Activated CD8-positive, alpha-beta T cell treated with anti-CD3 and anti-CD28 coated beads, Interleukin-2, amount 10 ng/mL, durations not matched to agents 7 days and 5 days (primary cell): ENCODE measurements at regions not wholly inside any gene's neighbourhood (a gene's known extent, or its start where the extent isn't known, plus 50 kb on each side); places are given as distances from the start of the nearest gene placed in this dataset.
"Not testable (repeated sequence)": the region's sequence is repeated elsewhere in the genome, so short reads cannot be mapped to it uniquely, and the experiment has no call there.

Experiments used
- ATAC-seq: fragments of 150-1000 bp; cut with Tn5 transposase; one replicate; pipeline ENCODE4 v1.10.0; 2021; ENCODE audit warnings: moderate library complexity
- CTCF ChIA-PET: fragments of 350-600 bp; sonication (Branson Sonifier 250); formaldehyde crosslinking; loops from one replicate; lab custom pipeline; 2021; ENCODE audit warnings: antibody characterized with exemption; lab: Charles Lee
- POLR2A ChIA-PET: fragments of 350-600 bp; sonication (Branson Sonifier 250); formaldehyde crosslinking; loops from one replicate; lab custom pipeline; 2021; ENCODE audit warnings: antibody characterized with exemption; lab: Charles Lee
- DNase-seq: peaks from one replicate; pipeline ENCODE4 v3.0.0-alpha.2; 2020
- H3K27ac Mint-ChIP-seq: one replicate; pipeline ENCODE4 v1.8.0; 2021; ENCODE audit warnings: mild to moderate bottlenecking, mixed read lengths
- H3K27me3 Mint-ChIP-seq: one replicate; pipeline ENCODE4 v1.8.0; 2021; ENCODE audit warnings: low read depth, mixed read lengths
- H3K36me3 Mint-ChIP-seq: one replicate; pipeline ENCODE4 v1.8.0; 2021; ENCODE audit warnings: low read depth, mixed read lengths
- H3K4me1 Mint-ChIP-seq: one replicate; pipeline ENCODE4 v1.8.0; 2021; ENCODE audit warnings: low read depth, mixed read lengths
- H3K4me3 Mint-ChIP-seq: one replicate; pipeline ENCODE4 v1.8.0; 2021; ENCODE audit warnings: mild to moderate bottlenecking, mixed read lengths
- H3K9me3 Mint-ChIP-seq: one replicate; pipeline ENCODE4 v1.8.0; 2022; ENCODE audit warnings: mixed read lengths; ENCODE audit not compliant: insufficient read depth

DNA sequence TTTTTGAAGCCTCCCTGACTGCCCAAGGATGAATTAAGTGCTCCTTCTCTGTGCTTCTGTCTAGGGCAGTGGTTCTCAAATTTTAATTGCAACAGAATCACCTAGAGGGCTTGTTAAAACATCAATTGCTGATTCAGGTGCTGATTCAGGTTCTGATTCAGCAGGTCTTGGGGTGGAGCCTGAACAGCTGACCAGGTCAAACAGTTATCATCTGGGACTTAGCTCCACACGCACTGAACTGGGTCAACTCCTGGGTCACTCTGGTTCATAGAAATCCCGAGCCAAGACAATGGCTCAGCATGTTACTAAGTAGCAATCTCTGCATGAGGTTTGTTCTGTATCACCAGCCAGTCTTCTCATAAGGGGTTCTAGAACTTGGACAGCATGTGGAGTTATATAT is 192.3 kb downstream of the GJA1 start:
- no peak overlapping the region for H3K27ac Mint-ChIP-seq
- peaks cover 22% of the 10 kb centered on the region for H3K9me3 Mint-ChIP-seq
- DNase-seq (no peak), ATAC-seq (no peak)
- H3K27me3 Mint-ChIP-seq: no peaks in the 10 kb centered on the region
- no peaks in the 10 kb centered on the region for H3K36me3 Mint-ChIP-seq
- H3K4me3 Mint-ChIP-seq: no peak overlapping the region
- ChIA-PET CTCF (no interaction called here), POLR2A (no interaction called here)
- H3K4me1 Mint-ChIP-seq: no peaks in the 10 kb centered on the region

DNA sequence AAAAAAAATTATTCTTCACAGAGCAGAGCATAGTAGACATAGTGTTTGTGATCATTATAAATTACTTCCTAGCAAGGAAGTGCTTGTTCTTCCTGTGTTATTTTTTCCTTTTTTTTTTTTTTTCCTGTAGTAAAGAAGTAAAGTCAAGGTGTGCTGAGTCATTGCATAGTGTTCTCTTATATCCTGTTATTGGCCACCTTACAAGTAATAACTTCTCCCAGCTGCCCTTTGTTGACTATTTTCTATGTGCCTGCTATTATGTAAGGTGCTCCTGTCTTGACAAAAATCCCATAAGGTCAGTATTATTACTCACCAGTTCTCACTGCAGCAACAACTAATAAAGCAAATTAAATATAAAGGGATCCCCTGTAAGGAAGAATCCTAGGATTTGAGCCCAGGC is 195.3 kb downstream of the GJA1 start:
- Mint-ChIP-seq H3K36me3 (no peaks in the 10 kb centered on the region), H3K4me1 (no peaks in the 10 kb centered on the region), H3K27ac (no peak overlapping the region), H3K4me3 (no peak overlapping the region), H3K27me3 (no peaks in the 10 kb centered on the region), H3K9me3 (peaks cover 30% of the 10 kb centered on the region)
- POLR2A ChIA-PET: no interaction called here
- ATAC-seq: no peak
- CTCF ChIA-PET: no interaction called here
- no peak for DNase-seq

DNA sequence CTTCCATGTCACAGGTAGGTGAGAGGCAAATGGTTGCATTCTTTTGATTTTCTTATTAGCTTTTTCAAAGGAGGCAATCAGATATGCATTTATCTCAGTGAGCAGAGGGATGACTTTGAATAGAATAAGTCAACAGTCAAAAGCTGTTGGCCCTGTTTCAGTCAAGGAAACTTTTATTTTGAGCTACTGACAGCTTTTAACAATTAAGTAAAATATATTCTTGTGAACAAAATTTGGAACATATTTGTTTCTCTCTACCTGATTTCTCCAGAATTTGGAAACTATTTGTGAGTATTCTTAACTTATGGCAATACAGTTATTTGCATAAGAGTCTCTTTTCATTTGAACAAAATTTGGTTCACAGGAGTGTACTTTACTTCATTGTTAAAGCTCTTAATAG is 196.3 kb downstream of the GJA1 start:
- POLR2A ChIA-PET: interaction anchor here (0.6 to 0.7 kb wide), 2 partner anchors 42 to 686 kb away, joined by 4 to 6 read pairs; no protein-coding TSS in a partner anchor
- H3K27ac Mint-ChIP-seq, CTCF ChIA-PET: not testable (repeated sequence)

GRCh38 chr6:121633309-121633708 is 197.9 kb downstream of the GJA1 start:
- ATAC-seq (no peak), DNase-seq (no peak)
- Mint-ChIP-seq H3K36me3 (no peaks in the 10 kb centered on the region), H3K4me1 (no peaks in the 10 kb centered on the region), H3K4me3 (no peak overlapping the region), H3K27ac (no peak overlapping the region), H3K27me3 (no peaks in the 10 kb centered on the region), H3K9me3 (peaks cover 42% of the 10 kb centered on the region)
- POLR2A ChIA-PET: no interaction called here
- CTCF ChIA-PET: no interaction called here

More for the DNA sequence above, 196.3 kb downstream of the GJA1 start:
- not testable (repeated sequence) for ATAC-seq, H3K27me3 Mint-ChIP-seq, H3K36me3 Mint-ChIP-seq, H3K4me3 Mint-ChIP-seq, DNase-seq, H3K4me1 Mint-ChIP-seq
- peaks cover 40% of the 10 kb centered on the region for H3K9me3 Mint-ChIP-seq

DNA sequence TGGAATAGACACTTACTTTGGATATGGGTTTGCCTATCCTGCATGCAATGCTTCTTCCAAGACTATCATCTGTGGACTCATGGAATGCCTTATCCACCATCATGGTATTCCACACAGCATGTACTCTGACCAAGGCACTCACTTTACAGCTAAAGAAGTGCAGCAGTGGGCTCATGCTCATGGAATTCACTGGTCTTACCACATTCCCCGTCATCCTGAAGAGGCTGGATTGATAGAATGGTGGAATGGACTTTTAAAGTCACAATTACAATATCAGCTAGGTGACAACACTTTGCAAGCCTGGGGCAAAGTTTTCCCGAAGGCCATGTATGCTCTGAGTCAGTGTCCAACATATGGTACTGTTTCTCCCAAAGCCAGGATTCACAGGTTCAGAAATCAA is 199.1 kb downstream of the GJA1 start:
- H3K4me1 Mint-ChIP-seq, DNase-seq, POLR2A ChIA-PET, CTCF ChIA-PET, H3K27ac Mint-ChIP-seq, H3K4me3 Mint-ChIP-seq, H3K27me3 Mint-ChIP-seq, H3K36me3 Mint-ChIP-seq, ATAC-seq: not testable (repeated sequence)
- peaks cover 42% of the 10 kb centered on the region for H3K9me3 Mint-ChIP-seq

GRCh38 chr6:121635355-121635754 is 199.9 kb downstream of the GJA1 start:
- Mint-ChIP-seq H3K36me3 (no peaks in the 10 kb centered on the region), H3K4me3 (no peak overlapping the region), H3K4me1 (no peaks in the 10 kb centered on the region), H3K27me3 (no peaks in the 10 kb centered on the region), H3K9me3 (peaks cover 41% of the 10 kb centered on the region), H3K27ac (no peak overlapping the region)
- no peak for ATAC-seq
- CTCF ChIA-PET: no interaction called here
- DNase-seq: no peak
- POLR2A ChIA-PET: no interaction called here

GRCh38 chr6:121636217-121636616 is 200.8 kb downstream of the GJA1 start:
- ATAC-seq, H3K27me3 Mint-ChIP-seq, H3K4me1 Mint-ChIP-seq, POLR2A ChIA-PET, H3K4me3 Mint-ChIP-seq, H3K27ac Mint-ChIP-seq, DNase-seq, H3K36me3 Mint-ChIP-seq, CTCF ChIA-PET: not testable (repeated sequence)
- peaks cover 32% of the 10 kb centered on the region for H3K9me3 Mint-ChIP-seq

DNA sequence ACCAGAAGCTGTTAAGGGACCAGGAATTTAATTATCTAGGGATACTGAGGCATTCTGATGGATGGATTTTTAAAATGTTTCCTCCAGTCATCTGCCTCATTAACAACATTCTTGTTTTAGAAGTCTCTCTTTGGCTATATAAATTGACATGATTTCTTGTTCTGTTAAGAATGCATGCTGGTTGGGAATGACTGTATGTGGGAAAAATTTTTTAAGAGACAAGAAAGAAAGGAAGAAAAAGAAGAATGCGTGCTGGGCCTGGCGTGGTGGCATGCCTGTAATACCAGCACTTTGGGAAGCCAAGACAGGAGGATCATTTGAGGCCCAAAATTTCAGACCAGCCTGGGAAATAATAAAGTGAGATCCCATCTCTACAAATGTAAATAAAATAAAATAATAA is 203.6 kb downstream of the GJA1 start:
- H3K9me3 Mint-ChIP-seq: peaks cover 19% of the 10 kb centered on the region

GRCh38 chr6:121641158-121641557 is 205.7 kb downstream of the GJA1 start:
- Mint-ChIP-seq H3K4me1 (peaks cover 13% of the 10 kb centered on the region), H3K9me3 (peaks cover 7% of the 10 kb centered on the region), H3K27me3 (no peaks in the 10 kb centered on the region), H3K36me3 (peaks cover 2% of the 10 kb centered on the region), H3K4me3 (no peak overlapping the region), H3K27ac (no peak overlapping the region)
- ChIA-PET CTCF (no interaction called here), POLR2A (no interaction called here)
- DNase-seq: no peak
- no peak for ATAC-seq

More for the DNA sequence above, 203.6 kb downstream of the GJA1 start:
- no peak for ATAC-seq
- Mint-ChIP-seq H3K27me3 (no peaks in the 10 kb centered on the region), H3K36me3 (peaks cover 2% of the 10 kb centered on the region), H3K4me3 (no peak overlapping the region), H3K27ac (no peak overlapping the region), H3K4me1 (peaks cover under 1% of the 10 kb centered on the region)
- CTCF ChIA-PET: no interaction called here
- no peak for DNase-seq
- POLR2A ChIA-PET: no interaction called here

- Mint-ChIP-seq H3K27me3 (no peaks in the 10 kb centered on the region), H3K27ac (peak overlapping the region; percentile 22), H3K4me1 (peaks cover 18% of the 10 kb centered on the region), H3K36me3 (peaks cover 2% of the 10 kb centered on the region), H3K9me3 (no peaks in the 10 kb centered on the region), H3K4me3 (peak overlapping the region; percentile 59)
- DNase-seq (peak; percentile 50), ATAC-seq (peak; percentile 69)
- ChIA-PET CTCF (no interaction called here), POLR2A (no interaction called here)
These were observed 209.8 kb downstream of the GJA1 start for GRCh38 chr6:121645100-121645745.

DNA sequence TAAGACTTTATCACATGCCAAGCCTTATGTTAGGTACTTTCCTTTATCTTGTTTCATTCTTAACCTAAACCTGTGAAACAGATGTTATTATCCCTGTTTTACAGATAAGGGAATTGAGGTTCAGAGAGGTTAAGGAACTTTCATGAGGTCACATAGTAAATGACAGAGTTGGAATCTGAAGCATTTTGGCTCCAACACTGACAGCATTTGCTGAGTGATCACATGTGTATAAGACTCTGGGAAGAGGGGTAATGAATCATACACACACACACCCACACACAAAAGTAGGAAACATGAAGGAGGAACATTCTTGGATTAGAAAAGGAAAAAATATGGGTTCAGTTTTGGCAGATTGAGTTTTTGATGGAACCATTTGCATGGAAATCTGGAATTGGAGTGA is 212.5 kb downstream of the GJA1 start:
- no peaks in the 10 kb centered on the region for H3K9me3 Mint-ChIP-seq
- ATAC-seq: no peak
- POLR2A ChIA-PET: no interaction called here
- H3K4me3 Mint-ChIP-seq: no peak overlapping the region
- H3K4me1 Mint-ChIP-seq: peaks cover 35% of the 10 kb centered on the region
- DNase-seq: no peak
- no peaks in the 10 kb centered on the region for H3K27me3 Mint-ChIP-seq
- CTCF ChIA-PET: no interaction called here
- H3K27ac Mint-ChIP-seq: no peak overlapping the region
- peaks cover 2% of the 10 kb centered on the region for H3K36me3 Mint-ChIP-seq

GRCh38 chr6:121649951-121650350 is 214.5 kb downstream of the GJA1 start:
- no peak for ATAC-seq
- no peak overlapping the region for H3K27ac Mint-ChIP-seq
- ChIA-PET POLR2A (no interaction called here), CTCF (interaction anchor here (0.8 kb wide), 1 partner anchor 34 kb away, joined by 3 read pairs; no protein-coding TSS in a partner anchor)
- DNase-seq: no peak
- no peaks in the 10 kb centered on the region for H3K27me3 Mint-ChIP-seq
- H3K4me3 Mint-ChIP-seq: no peak overlapping the region
- peaks cover 33% of the 10 kb centered on the region for H3K4me1 Mint-ChIP-seq
- H3K36me3 Mint-ChIP-seq: no peaks in the 10 kb centered on the region
- no peaks in the 10 kb centered on the region for H3K9me3 Mint-ChIP-seq

DNA sequence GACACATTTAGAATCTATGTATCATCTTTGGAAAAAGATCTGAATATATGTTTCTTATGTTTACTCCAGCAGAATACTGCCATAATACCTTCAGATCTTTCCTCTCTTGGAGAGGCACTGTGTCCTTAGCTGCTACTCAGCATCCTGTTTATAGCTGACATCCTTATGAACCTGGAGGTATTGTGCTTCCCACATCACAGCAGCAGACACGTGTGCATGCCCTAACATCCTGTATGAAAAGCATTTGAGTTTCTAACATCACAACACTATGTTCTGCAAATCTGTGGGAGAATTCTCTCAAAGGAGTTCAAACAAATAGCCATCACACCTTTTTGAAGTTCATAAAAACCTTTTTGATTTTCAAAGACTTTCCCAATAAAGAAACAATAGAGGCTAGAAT is 216.0 kb downstream of the GJA1 start:
- H3K27ac Mint-ChIP-seq: peak overlapping the region; percentile 4
- peaks cover 24% of the 10 kb centered on the region for H3K4me1 Mint-ChIP-seq
- ATAC-seq (peak; percentile 64), DNase-seq (peak; percentile 32)
- peak overlapping the region; percentile 7 for H3K4me3 Mint-ChIP-seq
- ChIA-PET CTCF (no interaction called here), POLR2A (no interaction called here)
- no peaks in the 10 kb centered on the region for H3K27me3 Mint-ChIP-seq
- H3K36me3 Mint-ChIP-seq: no peaks in the 10 kb centered on the region
- H3K9me3 Mint-ChIP-seq: no peaks in the 10 kb centered on the region
